AG04450 (cell line): ENCODE measurements at regions not wholly inside any gene's neighbourhood (a gene's known extent, or its start where the extent isn't known, plus 50 kb on each side); places are given as distances from the start of the nearest gene placed in this dataset. TPM values are rescaled to one million over a fixed set of nuclear protein-coding genes. Genes with fewer than 3 reads are reported as not detected.

Experiments used
- CTCF ChIA-PET: fragments of 300-600, 350-600 bp; formaldehyde crosslinking; extraction: SDS; loops from one replicate; lab custom pipeline; 2022; ENCODE audit warnings: antibody characterized with exemption, inconsistent platforms; lab: Charles Lee
- POLR2A ChIA-PET: fragments of 350-600 bp; formaldehyde crosslinking; extraction: SDS; loops from one replicate; lab custom pipeline; 2021; ENCODE audit warnings: antibody characterized with exemption, inconsistent platforms; lab: Yijun Ruan, JAX
- DNase-seq: peaks from one replicate; pipeline ENCODE4 v3.0.0-alpha.2; 2011; ENCODE audit warnings: low read depth, low spot score
- H3K27ac ChIP-seq: one replicate; pipeline ENCODE4 v1.5.1; 2012; ENCODE audit warnings: low read depth, low read length, control low read depth
- H3K27me3 ChIP-seq: one replicate; pipeline ENCODE4 v1.6.0; 2012; ENCODE audit warnings: low read length; ENCODE audit not compliant: control insufficient read depth, insufficient read depth
- H3K4me3 ChIP-seq: 2 replicates; pipeline ENCODE4 v1.5.1; 2011; ENCODE audit warnings: mild to moderate bottlenecking, low read depth, low read length, control low read depth
- H3K9me3 ChIP-seq: 2 replicates; pipeline ENCODE4 v1.5.1; 2012; ENCODE audit warnings: low read length; ENCODE audit not compliant: control insufficient read depth, insufficient read depth
- CTCF ChIP-seq: IDR thresholded peaks from 2 replicates; pipeline ENCODE4 v1.5.1; 2011; ENCODE audit warnings: low read depth, low read length, control low read depth, inconsistent platforms
- small RNA-seq: library from RNA; depleted of rRNA; stranded (forward); fragments of <200 nt; gene quantifications from one replicate; pipeline ENCODE3, GENCODE V24; 2012; ENCODE audit warnings: low read depth; ENCODE audit not compliant: insufficient read length

- POLR2A ChIA-PET = no interaction called here
- Histone ChIP-seq H3K4me3 (no peak overlapping the region), H3K9me3 (no peaks in the 10 kb centered on the region), H3K27ac (no peak overlapping the region), H3K27me3 (no peaks in the 10 kb centered on the region)
- CTCF ChIA-PET = no interaction called here
- no peak for DNase-seq
- no peak for TF ChIP-seq CTCF
These were observed 84.9 kb downstream of the METTL4 start for GRCh38 chr18:2486426-2486825.

Small RNA genes in the stretch of these regions (small RNA-seq; reads per million reads assigned to genes)
- gene AP005119.1 (not detected), gene COX6CP3 (not detected), gene RN7SKP72 (not detected)
